Liver (tissue), 8 donors: ENCODE measurements at regions not wholly inside any gene's neighbourhood (a gene's known extent, or its start where the extent isn't known, plus 50 kb on each side); places are given as distances from the start of the nearest gene placed in this dataset.
A peak's percentile ranks its signal among the peaks of the same experiment; 100 is the strongest.

Experiments used
- DNase-seq: peaks from one replicate; pipeline ENCODE4 v3.0.0-alpha.2; 2017; ENCODE audit warnings: low spot score
- H3K27ac ChIP-seq, 2 donors: one replicate each; pipeline ENCODE4 v1.7.0; 2013; ENCODE audit warnings: inconsistent platforms in 2 of 2, low read length in 2 of 2, control low read depth in 1 of 2, low read depth in 1 of 2, mild to moderate bottlenecking in 1 of 2
- H3K27me3 ChIP-seq, 4 donors: one replicate each; pipeline versions ENCODE4 v1.6.1 to v1.7.0; 2013; ENCODE audit warnings: low read length in 3 of 4, inconsistent platforms in 1 of 4, mild to moderate bottlenecking in 1 of 4, moderate library complexity in 1 of 4; ENCODE audit not compliant: control insufficient read depth in 4 of 4, insufficient read depth in 4 of 4
- H3K36me3 ChIP-seq, 4 donors: one replicate each; pipeline versions ENCODE4 v1.6.1 to v1.7.0; 2013; ENCODE audit warnings: low read length in 3 of 4, mild to moderate bottlenecking in 3 of 4, low read depth in 1 of 4, moderate library complexity in 1 of 4; ENCODE audit not compliant: control insufficient read depth in 4 of 4, insufficient read depth in 3 of 4
- H3K4me1 ChIP-seq, 4 donors: one replicate each; pipeline versions ENCODE4 v1.6.1 to v1.7.0; 2013; ENCODE audit warnings: low read length in 3 of 4, mild to moderate bottlenecking in 3 of 4, moderate library complexity in 1 of 4; ENCODE audit not compliant: control insufficient read depth in 4 of 4, insufficient read depth in 4 of 4
- H3K4me3 ChIP-seq, 3 donors: one replicate each; pipeline versions ENCODE4 v1.6.1 to v1.7.0; 2013; ENCODE audit warnings: low read length in 3 of 3, control low read depth in 1 of 3, low read depth in 1 of 3, mild to moderate bottlenecking in 1 of 3
- H3K9ac ChIP-seq, 2 donors: one replicate each; pipeline ENCODE4 v1.7.0; 2013; ENCODE audit warnings: low read length in 2 of 2, mild to moderate bottlenecking in 2 of 2, moderate library complexity in 2 of 2, control low read depth in 1 of 2, low read depth in 1 of 2
- H3K9me3 ChIP-seq, 4 donors: one replicate each; pipeline versions ENCODE4 v1.6.1 to v1.7.0; 2013; ENCODE audit warnings: low read length in 3 of 4; ENCODE audit not compliant: control insufficient read depth in 4 of 4
- EGR1 ChIP-seq, 2 donors: IDR thresholded peaks; 2 replicates each; pipeline ENCODE4 v1.6.1; 2016 to 2018; ENCODE audit warnings: antibody characterized with exemption in 2 of 2, low read depth in 2 of 2
- FOXA1 ChIP-seq: IDR thresholded peaks from 2 replicates; pipeline ENCODE4 v1.6.1; 2016; ENCODE audit warnings: antibody characterized with exemption
- FOXA2 ChIP-seq: IDR thresholded peaks from 2 replicates; pipeline ENCODE4 v1.6.1; 2016; ENCODE audit warnings: antibody characterized with exemption
- GABPA ChIP-seq, 2 donors: IDR thresholded peaks in 1 of 2; conservative IDR thresholded peaks in 1 of 2; 2 replicates each; pipeline ENCODE4 v1.6.1; 2016; ENCODE audit warnings: antibody characterized with exemption in 2 of 2, mild to moderate bottlenecking in 1 of 2, moderate library complexity in 1 of 2
- HNF4G ChIP-seq: IDR thresholded peaks from 2 replicates; pipeline ENCODE4 v1.6.1; 2016; ENCODE audit warnings: antibody characterized with exemption
- NR2F2 ChIP-seq: IDR thresholded peaks from 2 replicates; pipeline ENCODE4 v1.6.1; 2016; ENCODE audit warnings: antibody characterized with exemption
- RAD21 ChIP-seq, 2 donors: IDR thresholded peaks; 2 replicates each; pipeline ENCODE4 v1.6.1; 2016; ENCODE audit warnings: antibody characterized with exemption in 2 of 2, mild to moderate bottlenecking in 2 of 2
- RXRA ChIP-seq, 2 donors: IDR thresholded peaks; 2 replicates each; pipeline ENCODE4 v1.6.1; 2017 to 2018; ENCODE audit warnings: antibody characterized with exemption in 2 of 2, mild to moderate bottlenecking in 1 of 2
- SP1 ChIP-seq: IDR thresholded peaks from 2 replicates; pipeline ENCODE4 v1.6.1; 2018; ENCODE audit warnings: antibody characterized with exemption, mild to moderate bottlenecking
- TAF1 ChIP-seq: conservative IDR thresholded peaks from 2 replicates; pipeline ENCODE4 v1.6.1; 2016; ENCODE audit warnings: antibody characterized with exemption, mild to moderate bottlenecking
- YY1 ChIP-seq: IDR thresholded peaks from 2 replicates; pipeline ENCODE4 v1.6.1; 2016; ENCODE audit warnings: antibody characterized with exemption, mild to moderate bottlenecking
- WGBS: extraction: QIAGEN DNeasy Blood & Tissue Kit; methylation state at CpG from one replicate; pipeline ENCODE4 v1.1.7; 2013; 5-methylcytosine and 5-hydroxymethylcytosine counted together
- TF ChIP-seq, protein P1 (sequence below): IDR thresholded peaks from 2 replicates; pipeline ENCODE4 v1.6.1; 2016; ENCODE audit warnings: antibody characterized with exemption
- TF ChIP-seq, protein P2 (sequence below): IDR thresholded peaks from 2 replicates; pipeline ENCODE4 v1.6.1; 2016; ENCODE audit warnings: antibody characterized with exemption, mild to moderate bottlenecking
- TF ChIP-seq, protein P3 (sequence below): IDR thresholded peaks from 2 replicates; pipeline ENCODE4 v1.6.1; 2016; ENCODE audit warnings: antibody characterized with exemption
- TF ChIP-seq, protein P4 (sequence below): fragments of 150-350 bp; IDR thresholded peaks from 2 replicates; pipeline ENCODE4 v1.5.1; 2017; ENCODE audit warnings: improper control_type of control experiment, low read depth, low read length; ENCODE audit not compliant: missing input control
- TF ChIP-seq, protein P5 (sequence below): IDR thresholded peaks from 2 replicates; pipeline ENCODE4 v1.6.1; 2016; ENCODE audit warnings: antibody characterized with exemption
- donor health status: healthy.
- donor health status: healthy.
- donor health status: healthy.
- donor health status: healthy.
- donor health status: healthy.

DNA sequence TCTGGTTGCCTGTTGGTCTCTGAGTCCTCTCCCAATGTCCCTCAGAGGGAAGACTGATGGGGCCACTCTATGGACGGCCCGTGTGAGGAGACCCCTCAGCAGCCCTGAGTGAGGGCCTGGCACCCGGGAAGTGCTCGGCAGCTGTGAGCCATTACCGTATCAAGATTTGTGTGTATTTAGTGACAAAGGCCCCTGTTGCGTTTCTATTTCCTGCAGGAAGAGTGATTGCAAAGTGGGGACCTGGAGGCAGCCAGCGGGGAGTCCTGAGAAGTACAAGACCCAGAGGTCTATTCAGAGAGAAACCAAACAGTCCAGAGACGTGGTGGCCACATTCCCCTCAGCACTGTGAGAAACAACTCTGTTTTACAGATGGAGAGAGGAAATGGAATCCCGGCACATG is 51.1 kb upstream of the CHST15 start:
- no peaks in the 10 kb centered on the region for H3K9me3 ChIP-seq
- no peak for DNase-seq
- H3K27me3 ChIP-seq, result no peaks in the 10 kb centered on the region
- no peak overlapping the region for H3K4me3 ChIP-seq
- WGBS, result 64% methylated on average over 9 of the region's 9 CpGs
- H3K36me3 ChIP-seq, result no peaks in the 10 kb centered on the region
- no peak overlapping the region for H3K9ac ChIP-seq
- TF ChIP-seq, protein P1, sequence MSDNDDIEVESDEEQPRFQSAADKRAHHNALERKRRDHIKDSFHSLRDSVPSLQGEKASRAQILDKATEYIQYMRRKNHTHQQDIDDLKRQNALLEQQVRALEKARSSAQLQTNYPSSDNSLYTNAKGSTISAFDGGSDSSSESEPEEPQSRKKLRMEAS, result no peak
- TF ChIP-seq RAD21 (IDR thresholded peaks at IDR 0.05) (no peak), YY1 (no peak), EGR1 (IDR thresholded peaks at IDR 0.05; ENCODE audit: low read depth in 2 of 2) (no peak), SP1 (no peak), FOXA2 (no peak)
- TF ChIP-seq, protein P2, sequence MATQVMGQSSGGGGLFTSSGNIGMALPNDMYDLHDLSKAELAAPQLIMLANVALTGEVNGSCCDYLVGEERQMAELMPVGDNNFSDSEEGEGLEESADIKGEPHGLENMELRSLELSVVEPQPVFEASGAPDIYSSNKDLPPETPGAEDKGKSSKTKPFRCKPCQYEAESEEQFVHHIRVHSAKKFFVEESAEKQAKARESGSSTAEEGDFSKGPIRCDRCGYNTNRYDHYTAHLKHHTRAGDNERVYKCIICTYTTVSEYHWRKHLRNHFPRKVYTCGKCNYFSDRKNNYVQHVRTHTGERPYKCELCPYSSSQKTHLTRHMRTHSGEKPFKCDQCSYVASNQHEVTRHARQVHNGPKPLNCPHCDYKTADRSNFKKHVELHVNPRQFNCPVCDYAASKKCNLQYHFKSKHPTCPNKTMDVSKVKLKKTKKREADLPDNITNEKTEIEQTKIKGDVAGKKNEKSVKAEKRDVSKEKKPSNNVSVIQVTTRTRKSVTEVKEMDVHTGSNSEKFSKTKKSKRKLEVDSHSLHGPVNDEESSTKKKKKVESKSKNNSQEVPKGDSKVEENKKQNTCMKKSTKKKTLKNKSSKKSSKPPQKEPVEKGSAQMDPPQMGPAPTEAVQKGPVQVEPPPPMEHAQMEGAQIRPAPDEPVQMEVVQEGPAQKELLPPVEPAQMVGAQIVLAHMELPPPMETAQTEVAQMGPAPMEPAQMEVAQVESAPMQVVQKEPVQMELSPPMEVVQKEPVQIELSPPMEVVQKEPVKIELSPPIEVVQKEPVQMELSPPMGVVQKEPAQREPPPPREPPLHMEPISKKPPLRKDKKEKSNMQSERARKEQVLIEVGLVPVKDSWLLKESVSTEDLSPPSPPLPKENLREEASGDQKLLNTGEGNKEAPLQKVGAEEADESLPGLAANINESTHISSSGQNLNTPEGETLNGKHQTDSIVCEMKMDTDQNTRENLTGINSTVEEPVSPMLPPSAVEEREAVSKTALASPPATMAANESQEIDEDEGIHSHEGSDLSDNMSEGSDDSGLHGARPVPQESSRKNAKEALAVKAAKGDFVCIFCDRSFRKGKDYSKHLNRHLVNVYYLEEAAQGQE, result no peak
- TF ChIP-seq, protein P3, sequence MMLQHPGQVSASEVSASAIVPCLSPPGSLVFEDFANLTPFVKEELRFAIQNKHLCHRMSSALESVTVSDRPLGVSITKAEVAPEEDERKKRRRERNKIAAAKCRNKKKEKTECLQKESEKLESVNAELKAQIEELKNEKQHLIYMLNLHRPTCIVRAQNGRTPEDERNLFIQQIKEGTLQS, result no peak
- peaks cover 0 to 10% (median 7%) of the 10 kb centered on the region in 4 donors for H3K4me1 ChIP-seq
- H3K27ac ChIP-seq, result peak overlapping the region; percentile 21 to 74

DNA sequence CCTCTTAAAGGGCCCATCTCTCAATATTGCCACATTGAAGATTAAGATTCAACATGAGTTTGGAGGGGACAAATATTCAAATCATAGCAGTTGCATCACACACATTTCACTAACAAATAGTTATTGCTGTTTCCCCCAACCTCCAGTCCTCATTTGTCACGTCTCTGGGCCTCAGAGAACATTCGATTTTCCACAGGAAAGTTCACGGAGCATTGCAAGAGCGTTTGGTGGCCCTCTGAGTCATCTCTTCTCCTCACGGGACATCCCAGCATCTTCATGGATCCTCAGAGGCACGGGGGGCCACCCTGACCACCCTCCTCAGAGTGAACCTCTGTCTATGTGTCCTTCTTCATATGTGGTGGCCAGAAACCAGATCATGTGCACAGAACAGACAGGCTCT is 50.3 kb upstream of the CHST15 start:
- H3K4me1 ChIP-seq, result peaks cover 0 to 10% (median 7%) of the 10 kb centered on the region in 4 donors
- H3K27me3 ChIP-seq, result no peaks in the 10 kb centered on the region
- DNase-seq, result no peak
- no peak for TF ChIP-seq NR2F2
- no peak for TF ChIP-seq SP1
- no peak for TF ChIP-seq HNF4G
- TF ChIP-seq RXRA (IDR thresholded peaks at IDR 0.05), result no peak
- TF ChIP-seq YY1, result no peak
- TF ChIP-seq GABPA (IDR thresholded peaks at IDR 0.05 in 1 of 2, conservative IDR thresholded peaks at IDR 0.05 in 1 of 2), result no peak
- no peak for TF ChIP-seq RAD21 (IDR thresholded peaks at IDR 0.05)
- TF ChIP-seq, protein P4, sequence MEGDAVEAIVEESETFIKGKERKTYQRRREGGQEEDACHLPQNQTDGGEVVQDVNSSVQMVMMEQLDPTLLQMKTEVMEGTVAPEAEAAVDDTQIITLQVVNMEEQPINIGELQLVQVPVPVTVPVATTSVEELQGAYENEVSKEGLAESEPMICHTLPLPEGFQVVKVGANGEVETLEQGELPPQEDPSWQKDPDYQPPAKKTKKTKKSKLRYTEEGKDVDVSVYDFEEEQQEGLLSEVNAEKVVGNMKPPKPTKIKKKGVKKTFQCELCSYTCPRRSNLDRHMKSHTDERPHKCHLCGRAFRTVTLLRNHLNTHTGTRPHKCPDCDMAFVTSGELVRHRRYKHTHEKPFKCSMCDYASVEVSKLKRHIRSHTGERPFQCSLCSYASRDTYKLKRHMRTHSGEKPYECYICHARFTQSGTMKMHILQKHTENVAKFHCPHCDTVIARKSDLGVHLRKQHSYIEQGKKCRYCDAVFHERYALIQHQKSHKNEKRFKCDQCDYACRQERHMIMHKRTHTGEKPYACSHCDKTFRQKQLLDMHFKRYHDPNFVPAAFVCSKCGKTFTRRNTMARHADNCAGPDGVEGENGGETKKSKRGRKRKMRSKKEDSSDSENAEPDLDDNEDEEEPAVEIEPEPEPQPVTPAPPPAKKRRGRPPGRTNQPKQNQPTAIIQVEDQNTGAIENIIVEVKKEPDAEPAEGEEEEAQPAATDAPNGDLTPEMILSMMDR, result no peak
- TF ChIP-seq EGR1 (IDR thresholded peaks at IDR 0.05; ENCODE audit: low read depth in 2 of 2), result no peak
- TF ChIP-seq, protein P1, result no peak
- no peak for TF ChIP-seq FOXA1
- TF ChIP-seq, protein P5, sequence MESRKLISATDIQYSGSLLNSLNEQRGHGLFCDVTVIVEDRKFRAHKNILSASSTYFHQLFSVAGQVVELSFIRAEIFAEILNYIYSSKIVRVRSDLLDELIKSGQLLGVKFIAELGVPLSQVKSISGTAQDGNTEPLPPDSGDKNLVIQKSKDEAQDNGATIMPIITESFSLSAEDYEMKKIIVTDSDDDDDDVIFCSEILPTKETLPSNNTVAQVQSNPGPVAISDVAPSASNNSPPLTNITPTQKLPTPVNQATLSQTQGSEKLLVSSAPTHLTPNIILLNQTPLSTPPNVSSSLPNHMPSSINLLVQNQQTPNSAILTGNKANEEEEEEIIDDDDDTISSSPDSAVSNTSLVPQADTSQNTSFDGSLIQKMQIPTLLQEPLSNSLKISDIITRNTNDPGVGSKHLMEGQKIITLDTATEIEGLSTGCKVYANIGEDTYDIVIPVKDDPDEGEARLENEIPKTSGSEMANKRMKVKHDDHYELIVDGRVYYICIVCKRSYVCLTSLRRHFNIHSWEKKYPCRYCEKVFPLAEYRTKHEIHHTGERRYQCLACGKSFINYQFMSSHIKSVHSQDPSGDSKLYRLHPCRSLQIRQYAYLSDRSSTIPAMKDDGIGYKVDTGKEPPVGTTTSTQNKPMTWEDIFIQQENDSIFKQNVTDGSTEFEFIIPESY, result no peak
- TF ChIP-seq TAF1, result no peak
- TF ChIP-seq, protein P2, result no peak
- no peaks in the 10 kb centered on the region for H3K9me3 ChIP-seq
- H3K4me3 ChIP-seq, result no peak overlapping the region
- H3K27ac ChIP-seq, result no peak overlapping the region
- H3K36me3 ChIP-seq, result no peaks in the 10 kb centered on the region
- no peak overlapping the region for H3K9ac ChIP-seq
- WGBS, result 88% methylated on average over 6 of the region's 6 CpGs
